Fibroblast of mammary gland (primary cell): ENCODE measurements at regions not wholly inside any gene's neighbourhood (a gene's known extent, or its start where the extent isn't known, plus 50 kb on each side); places are given as distances from the start of the nearest gene placed in this dataset.

ENCODE experiments used
- DNase-seq: peaks from one replicate; pipeline ENCODE4 v3.0.0-alpha.2; 2010; ENCODE audit warnings: low read depth
- H3K4me3 ChIP-seq: 2 replicates; pipeline ENCODE4 v1.5.1; 2011; ENCODE audit warnings: low read depth, mild to moderate bottlenecking, low read length, moderate library complexity; ENCODE audit not compliant: control insufficient read depth
- CTCF ChIP-seq: conservative IDR thresholded peaks from 2 replicates; pipeline ENCODE4 v1.5.1; 2011; ENCODE audit warnings: low read depth, low read length, inconsistent platforms; ENCODE audit not compliant: control insufficient read depth, insufficient read depth

DNA sequence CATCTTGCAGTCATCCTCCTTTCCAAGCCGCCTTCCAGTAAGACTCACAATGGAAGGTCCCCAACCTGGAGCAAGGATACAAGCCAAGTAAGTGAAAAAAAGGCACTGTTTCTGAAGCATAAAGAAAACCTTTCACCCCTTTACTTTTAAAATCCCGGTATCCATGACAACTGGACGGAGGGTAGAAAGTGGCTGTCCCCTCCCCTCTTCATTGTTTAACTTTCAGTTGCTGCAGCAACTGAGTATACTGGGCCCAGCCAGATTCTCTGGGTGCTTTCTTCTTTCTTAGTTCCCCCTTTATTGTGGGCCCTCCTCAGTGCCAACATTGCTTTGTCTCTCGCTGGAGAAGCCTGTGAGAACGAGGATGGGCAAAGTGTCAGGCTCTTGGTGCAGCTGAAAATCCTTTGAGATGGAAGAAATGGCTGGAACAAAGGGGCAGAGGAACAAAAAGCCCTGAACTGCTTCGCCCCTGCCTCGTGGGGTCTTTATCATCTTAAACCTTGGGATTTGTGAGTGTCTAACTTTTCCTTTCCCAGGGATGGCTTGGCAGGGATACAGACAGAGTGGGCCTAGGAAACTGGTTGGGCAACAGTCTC, 224.0 kb upstream of the RGMA start:
- TF ChIP-seq CTCF: no peak
- no peak for DNase-seq
- H3K4me3 ChIP-seq: no peak overlapping the region

DNA sequence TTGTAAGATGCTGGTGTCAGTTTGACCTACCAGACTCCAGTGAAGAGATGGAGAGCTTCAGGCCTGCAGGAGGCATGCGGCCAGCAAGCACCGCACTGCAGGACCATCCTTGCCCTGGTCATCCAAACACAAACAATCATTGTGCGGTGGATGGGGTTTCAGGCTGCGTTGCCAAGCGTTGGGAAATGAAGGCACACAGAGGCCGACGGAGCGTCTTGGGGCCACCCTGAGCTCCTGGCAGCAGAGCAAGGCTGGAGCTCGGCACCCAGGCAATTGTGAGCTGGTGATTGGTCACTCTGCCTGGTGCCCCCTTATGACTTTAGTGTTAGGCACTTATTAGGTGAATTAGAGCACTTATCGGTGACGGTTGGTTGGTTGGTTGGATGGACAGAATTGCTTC, 222.6 kb upstream of the RGMA start:
- TF ChIP-seq CTCF: no peak
- no peak for DNase-seq
- H3K4me3 ChIP-seq: no peak overlapping the region

DNA sequence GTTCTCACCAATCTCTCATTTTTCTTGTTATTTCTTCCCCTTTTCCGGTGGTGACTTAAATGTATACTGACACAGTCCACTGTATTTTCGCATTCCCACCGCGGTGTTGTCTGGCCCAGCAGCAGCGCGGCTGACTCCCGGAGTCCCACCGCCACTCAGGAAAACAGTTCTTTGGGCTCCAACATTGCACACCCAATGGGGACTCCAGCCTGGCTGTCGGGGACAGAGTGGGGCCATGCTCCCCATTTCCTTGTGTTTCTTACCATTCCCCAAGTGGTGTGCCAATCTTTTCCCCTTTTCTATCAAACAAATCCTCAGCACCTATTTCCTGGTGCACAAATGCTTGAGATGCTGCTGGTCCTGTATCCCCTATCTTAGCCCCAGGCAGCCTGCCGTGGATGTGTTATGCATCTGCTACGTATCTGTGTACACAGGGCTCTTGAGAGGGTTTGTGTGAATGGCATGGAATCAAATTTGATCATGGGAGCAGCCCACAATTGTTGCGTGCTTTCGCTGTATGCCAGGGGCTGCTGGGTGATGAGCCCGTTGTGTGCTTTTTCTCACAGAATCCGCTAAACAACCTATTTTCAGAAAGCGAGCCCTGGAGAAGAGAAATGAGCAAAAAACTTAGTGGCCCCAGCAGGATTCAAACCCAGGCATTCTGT, 219.1 kb upstream of the RGMA start:
- no peak overlapping the region for H3K4me3 ChIP-seq
- no peak for DNase-seq
- TF ChIP-seq CTCF: no peak

GRCh38 chr15:93307513-93307912, 218.5 kb upstream of the RGMA start:
- TF ChIP-seq CTCF: no peak
- no peak overlapping the region for H3K4me3 ChIP-seq
- DNase-seq: no peak

GRCh38 chr15:93305306-93305705, 216.3 kb upstream of the RGMA start:
- H3K4me3 ChIP-seq: no peak overlapping the region
- DNase-seq: no peak
- TF ChIP-seq CTCF: no peak

DNA sequence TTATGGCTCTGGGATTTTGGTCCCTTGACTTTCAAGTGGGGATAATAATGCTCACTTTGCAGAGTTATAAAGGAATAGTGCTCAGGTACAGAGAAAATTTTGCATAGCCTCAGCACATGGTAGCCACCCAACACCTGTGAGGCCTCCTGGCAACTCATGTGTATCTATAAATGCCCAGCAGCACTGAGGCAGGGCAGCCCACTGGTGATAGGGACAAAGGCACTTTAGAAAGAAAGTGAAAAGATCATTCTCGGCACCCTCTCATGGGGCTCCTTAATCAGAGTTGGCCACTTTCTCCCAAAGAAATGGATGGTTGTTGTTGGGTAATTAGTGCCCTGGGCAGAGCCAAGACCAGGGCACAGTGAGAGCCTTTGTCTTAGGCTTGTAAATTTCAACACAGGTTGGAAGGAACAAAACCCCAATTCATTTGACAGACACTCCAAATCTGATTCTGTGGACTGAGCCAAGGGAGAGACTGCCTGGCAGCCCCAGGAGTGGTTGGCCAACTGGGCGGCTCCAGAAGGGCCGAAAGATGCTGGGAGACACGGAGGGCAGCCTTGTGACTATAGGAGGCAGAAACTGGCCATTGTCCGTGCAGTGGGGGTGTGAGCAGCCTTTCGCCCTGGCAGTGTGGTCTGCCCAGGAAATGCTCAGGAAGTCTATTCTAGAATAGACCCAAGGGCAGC, 213.2 kb upstream of the RGMA start:
- no peak overlapping the region for H3K4me3 ChIP-seq
- DNase-seq: no peak
- no peak for TF ChIP-seq CTCF
